Endothelial cell of umbilical vein (primary cell): ENCODE measurements at regions not wholly inside any gene's neighbourhood (a gene's known extent, or its start where the extent isn't known, plus 50 kb on each side); places are given as distances from the start of the nearest gene placed in this dataset.

Source experiments
- BruUV-seq: library from RNA; stranded (reverse); fragments of 400-500 nt; replicated peaks from 2 replicates; lab custom pipeline; 2021; lab: Mats Ljungman, UMichigan
- CTCF ChIA-PET: fragments of 300-600, 350-600 bp; sonication (Branson Sonifier 250); formaldehyde crosslinking; loops from one replicate; lab custom pipeline; 2021; ENCODE audit warnings: antibody characterized with exemption, inconsistent platforms; lab: Charles Lee
- POLR2A ChIA-PET: fragments of 300-600, 350-600 bp; sonication (Branson Sonifier 250); formaldehyde crosslinking; loops from one replicate; lab custom pipeline; 2021; ENCODE audit warnings: antibody characterized with exemption, inconsistent platforms; lab: Charles Lee
- DNase-seq: peaks from one replicate; pipeline ENCODE4 v3.0.0-alpha.2; 2011; ENCODE audit warnings: low read depth, low spot score
- FAIRE-seq: peaks from 2 replicates; lab custom pipeline; 2011; peaks lifted over from hg19 to GRCh38; lab: Jason Lieb, UNC
- H2AFZ ChIP-seq: 2 replicates; pipeline ENCODE4 v1.6.0; 2012; ENCODE audit warnings: low read depth, low read length, control low read depth, inconsistent platforms
- H3K27ac ChIP-seq: 2 replicates; pipeline ENCODE4 v1.5.1; 2011; ENCODE audit warnings: low read depth, mild to moderate bottlenecking, control low read depth, low read length, moderate library complexity; ENCODE audit not compliant: insufficient read depth
- H3K27me3 ChIP-seq, 2 experiments: 2 replicates each; pipeline versions ENCODE4 v1.6.0 to v1.6.1; 2011; ENCODE audit warnings: low read length in 2 of 2, mixed read lengths in 1 of 2; ENCODE audit not compliant: control insufficient read depth in 2 of 2, insufficient read depth in 2 of 2
- H3K36me3 ChIP-seq, 2 experiments: 2 replicates in 1 of 2; 3 replicates in 1 of 2; pipeline ENCODE4 v1.5.1; 2011; ENCODE audit warnings: low read length in 2 of 2, mild to moderate bottlenecking in 1 of 2, moderate library complexity in 1 of 2; ENCODE audit not compliant: control insufficient read depth in 2 of 2, insufficient read depth in 2 of 2; ENCODE audit errors: extremely low read depth in 1 of 2
- H3K4me1 ChIP-seq: 3 replicates; pipeline ENCODE4 v1.5.1; 2011; ENCODE audit warnings: mild to moderate bottlenecking, low read length; ENCODE audit not compliant: control insufficient read depth, insufficient read depth; ENCODE audit errors: extremely low read depth
- H3K4me2 ChIP-seq: 2 replicates; pipeline ENCODE4 v1.6.1; 2011; ENCODE audit warnings: low read length, control low read depth, mixed read lengths; ENCODE audit not compliant: insufficient read depth
- H3K4me3 ChIP-seq, 3 experiments: fragments of 200-600 bp in 1 of 3; sonication (generic), shearing (Covaris generic) in 1 of 3; replicated peaks in 1 of 3; 2 replicates each; pipeline ENCODE4 v1.5.1; 2011 to 2016; ENCODE audit warnings: control low read depth in 3 of 3, low read length in 3 of 3, mild to moderate bottlenecking in 2 of 3, inconsistent platforms in 1 of 3, low read depth in 1 of 3, moderate library complexity in 1 of 3; ENCODE audit not compliant: insufficient read depth in 1 of 3
- H3K79me2 ChIP-seq: 2 replicates; pipeline ENCODE4 v1.6.0; 2012; ENCODE audit warnings: low read length, inconsistent platforms; ENCODE audit not compliant: control insufficient read depth, insufficient read depth
- H3K9ac ChIP-seq: replicated peaks from 2 replicates; pipeline ENCODE3; 2011; ENCODE audit warnings: low read length, control low read depth; ENCODE audit not compliant: insufficient read depth; ENCODE audit errors: extremely low read depth
- H3K9me1 ChIP-seq: replicated peaks from 3 replicates; pipeline ENCODE4 v1.6.0; 2011; ENCODE audit warnings: mild to moderate bottlenecking, low read length; ENCODE audit not compliant: control insufficient read depth, insufficient read depth; ENCODE audit errors: extremely low read depth
- H3K9me3 ChIP-seq: replicated peaks from 2 replicates; pipeline ENCODE4 v1.5.1; 2012; ENCODE audit warnings: low read length, inconsistent platforms; ENCODE audit not compliant: control insufficient read depth, insufficient read depth
- H4K20me1 ChIP-seq: replicated peaks from 2 replicates; pipeline ENCODE3; 2011; ENCODE audit warnings: mild to moderate bottlenecking, low read length; ENCODE audit not compliant: control insufficient read depth, insufficient read depth; ENCODE audit errors: extremely low read depth
- EZH2 ChIP-seq: IDR thresholded peaks from 2 replicates; pipeline ENCODE4 v1.6.1; 2012; ENCODE audit warnings: borderline replicate concordance, low read depth, mild to moderate bottlenecking, moderate library complexity, low read length, inconsistent platforms; ENCODE audit not compliant: severe bottlenecking
- FOS ChIP-seq: IDR thresholded peaks from 2 replicates; pipeline ENCODE4 v1.6.1; 2011; ENCODE audit warnings: mild to moderate bottlenecking, low read length, moderate library complexity, borderline replicate concordance; ENCODE audit not compliant: insufficient read depth
- GATA2 ChIP-seq: IDR thresholded peaks from 2 replicates; pipeline ENCODE4 v1.7.0; 2011; ENCODE audit warnings: low read depth, mild to moderate bottlenecking, moderate library complexity, mixed read lengths, low read length; ENCODE audit not compliant: insufficient read length, insufficient read depth
- JUN ChIP-seq: IDR thresholded peaks from 2 replicates; pipeline ENCODE4 v1.6.1; 2011; ENCODE audit warnings: borderline replicate concordance, low read depth; ENCODE audit not compliant: insufficient read length, insufficient read depth
- MYC ChIP-seq: IDR thresholded peaks from one replicate; pipeline ENCODE4 v1.6.1; 2011; ENCODE audit warnings: mild to moderate bottlenecking, low read depth, low read length
- POLR2A ChIP-seq: IDR thresholded peaks from 2 replicates; pipeline ENCODE4 v1.6.1; 2012; ENCODE audit warnings: low read depth, mild to moderate bottlenecking, control low read depth, low read length
- POLR2AphosphoS5 ChIP-seq: IDR thresholded peaks from 2 replicates; pipeline ENCODE4 v1.6.1; 2012; ENCODE audit warnings: low read depth, mild to moderate bottlenecking, control low read depth, low read length, moderate library complexity; ENCODE audit not compliant: insufficient read depth
- dilution Hi-C: fragments of 300-500 bp; cut with MboI; formaldehyde crosslinking; loops from one replicate; pipeline ENCODE4 v1.15.0; 2019; ENCODE audit warnings: low sequenced_read_pairs; ENCODE audit not compliant: extremely low pct_ligation_motif_present
- intact Hi-C: fragments of 100-400 bp; cut with micrococcal nuclease; formaldehyde crosslinking; loops from one replicate; pipeline ENCODE4 v1.10.0; 2022
- TF ChIP-seq, protein P1 (sequence below), 2 donors: IDR thresholded peaks; 1 replicate in 1 of 2; 2 replicates in 1 of 2; pipeline ENCODE4 v1.5.1; 2011; ENCODE audit warnings: low read length in 2 of 2, mild to moderate bottlenecking in 2 of 2, moderate library complexity in 2 of 2, control low read depth in 1 of 2, inconsistent platforms in 1 of 2, low read depth in 1 of 2; ENCODE audit not compliant: insufficient read depth in 1 of 2; ENCODE audit errors: extremely low read depth in 1 of 2
- TF ChIP-seq, protein P2 (sequence below): IDR thresholded peaks from 2 replicates; pipeline ENCODE4 v1.6.1; 2011; ENCODE audit not compliant: insufficient read depth, insufficient read length

DNA sequence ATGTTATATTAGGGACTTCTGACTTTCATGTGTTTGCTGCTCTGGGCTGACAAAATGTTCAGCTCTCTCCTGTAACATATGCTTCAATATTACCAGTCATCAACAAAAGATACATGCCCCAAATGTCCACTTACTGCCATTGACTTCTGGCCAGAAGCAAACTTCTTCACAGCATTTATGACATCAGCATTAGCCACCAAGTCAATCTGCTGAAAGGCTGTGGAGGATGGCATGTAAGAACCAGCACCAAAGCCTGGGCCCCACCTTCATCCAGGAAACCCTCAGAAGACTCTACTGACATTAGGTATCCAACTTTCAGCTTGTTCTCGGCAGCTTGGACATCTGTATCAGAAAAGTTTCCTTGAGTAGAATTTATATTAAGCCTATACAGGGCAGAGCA is 595.5 kb downstream of the COL12A1 start:
- Histone ChIP-seq H3K9ac (no peak overlapping the region), H3K79me2 (no peaks in the 10 kb centered on the region), H4K20me1 (no peaks in the 10 kb centered on the region), H3K4me2 (peak overlapping the region; percentile 30), H3K9me1 (no peaks in the 10 kb centered on the region), H3K9me3 (no peaks in the 10 kb centered on the region), H2AFZ (no peak overlapping the region), H3K27ac (peak overlapping the region; percentile 19), H3K4me3 (no peak overlapping the region), H3K27me3 (no peaks in the 10 kb centered on the region), H3K4me1 (peaks cover 38% of the 10 kb centered on the region), H3K36me3 (no peaks in the 10 kb centered on the region)
- intact Hi-C loops (no loop called here), dilution Hi-C loops (no loop called here)
- BruUV-seq = no TSS peak
- POLR2A ChIA-PET = no interaction called here
- CTCF ChIA-PET = no interaction called here
- DNase-seq (no peak), FAIRE-seq (no peak)
- TF ChIP-seq FOS (no peak), POLR2AphosphoS5 (no peak), POLR2A (no peak), MYC (no peak), JUN (no peak), GATA2 (no peak), EZH2 (no peak)
- TF ChIP-seq, protein P1, sequence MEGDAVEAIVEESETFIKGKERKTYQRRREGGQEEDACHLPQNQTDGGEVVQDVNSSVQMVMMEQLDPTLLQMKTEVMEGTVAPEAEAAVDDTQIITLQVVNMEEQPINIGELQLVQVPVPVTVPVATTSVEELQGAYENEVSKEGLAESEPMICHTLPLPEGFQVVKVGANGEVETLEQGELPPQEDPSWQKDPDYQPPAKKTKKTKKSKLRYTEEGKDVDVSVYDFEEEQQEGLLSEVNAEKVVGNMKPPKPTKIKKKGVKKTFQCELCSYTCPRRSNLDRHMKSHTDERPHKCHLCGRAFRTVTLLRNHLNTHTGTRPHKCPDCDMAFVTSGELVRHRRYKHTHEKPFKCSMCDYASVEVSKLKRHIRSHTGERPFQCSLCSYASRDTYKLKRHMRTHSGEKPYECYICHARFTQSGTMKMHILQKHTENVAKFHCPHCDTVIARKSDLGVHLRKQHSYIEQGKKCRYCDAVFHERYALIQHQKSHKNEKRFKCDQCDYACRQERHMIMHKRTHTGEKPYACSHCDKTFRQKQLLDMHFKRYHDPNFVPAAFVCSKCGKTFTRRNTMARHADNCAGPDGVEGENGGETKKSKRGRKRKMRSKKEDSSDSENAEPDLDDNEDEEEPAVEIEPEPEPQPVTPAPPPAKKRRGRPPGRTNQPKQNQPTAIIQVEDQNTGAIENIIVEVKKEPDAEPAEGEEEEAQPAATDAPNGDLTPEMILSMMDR (IDR thresholded peaks at IDR 0.05; ENCODE audit: extremely low read depth in 1 of 2, insufficient read depth in 1 of 2, low read depth in 1 of 2, low read length in 2 of 2) = no peak
- TF ChIP-seq, protein P2, sequence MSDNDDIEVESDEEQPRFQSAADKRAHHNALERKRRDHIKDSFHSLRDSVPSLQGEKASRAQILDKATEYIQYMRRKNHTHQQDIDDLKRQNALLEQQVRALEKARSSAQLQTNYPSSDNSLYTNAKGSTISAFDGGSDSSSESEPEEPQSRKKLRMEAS = no peak
